ENCODE measurements at regions not wholly inside any gene's neighbourhood (a gene's known extent, or its start where the extent isn't known, plus 50 kb on each side); places are given as distances from the start of the nearest gene placed in this dataset.

- TF ChIP-seq CTCF (IDR thresholded peaks at IDR 0.05) (no peak), POLR2AphosphoS5 (IDR thresholded peaks at IDR 0.05) (no peak), POLR2A (IDR thresholded peaks at IDR 0.05) (no peak)
These were observed 442.9 kb downstream of the QKI start for GRCh38 chr6:163857421-163857820.
